ENCODE measurements at regions not wholly inside any gene's neighbourhood (a gene's known extent, or its start where the extent isn't known, plus 50 kb on each side); places are given as distances from the start of the nearest gene placed in this dataset.

DNA sequence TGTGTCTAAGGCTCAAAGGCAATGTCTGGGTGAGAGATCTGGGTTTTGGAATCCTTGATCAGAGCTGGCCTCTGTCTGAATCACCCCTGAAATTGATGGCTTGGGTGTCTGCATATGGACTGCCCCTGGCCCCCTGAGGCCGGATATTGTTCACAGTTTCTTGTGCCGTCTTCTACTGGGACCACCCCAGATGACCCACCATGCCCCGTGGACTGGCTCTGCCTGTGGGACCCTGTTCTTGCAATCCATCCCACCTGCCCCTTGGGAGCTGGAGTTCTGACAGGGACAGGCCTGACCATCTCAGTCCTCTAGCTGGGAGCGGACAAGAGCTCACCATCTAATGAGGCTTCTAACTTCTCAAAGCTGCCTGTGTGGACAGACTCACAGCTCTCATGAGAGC, 119.9 kb downstream of the FAM43A start:
- no peak for DNase-seq (ENCODE audit: low spot score)

DNA sequence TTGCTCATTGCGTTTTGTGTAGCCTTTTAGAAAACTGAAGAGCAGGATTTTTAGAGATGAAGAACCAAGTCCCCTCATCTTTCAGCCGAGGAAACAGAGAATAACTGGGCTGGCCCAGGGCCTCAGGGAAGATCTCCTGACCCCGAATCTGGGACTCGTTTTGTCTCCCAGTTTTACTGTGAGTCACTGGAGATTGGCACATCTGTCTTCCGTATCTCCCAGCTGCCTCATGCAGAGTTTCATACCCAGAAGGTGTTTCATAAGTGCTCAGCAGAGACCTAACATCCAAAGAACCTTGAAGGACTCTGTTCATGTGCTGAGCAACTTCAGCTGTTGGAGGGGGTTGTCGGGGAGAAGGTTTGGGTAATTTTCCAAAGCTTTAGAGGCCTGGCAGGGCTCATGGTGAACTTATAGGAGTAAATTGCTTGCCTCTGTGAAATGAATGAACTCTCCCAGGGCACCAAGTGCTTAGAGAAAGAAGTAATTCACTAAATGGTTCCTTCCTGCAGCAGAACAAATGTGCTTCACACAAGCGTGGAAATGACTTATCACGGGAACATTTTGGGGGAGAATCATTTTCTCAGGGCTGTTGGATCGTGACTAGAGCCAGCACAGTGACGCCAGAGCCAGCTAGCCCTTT, 121.4 kb downstream of the FAM43A start:
- no peak for DNase-seq (ENCODE audit: low spot score)

DNA sequence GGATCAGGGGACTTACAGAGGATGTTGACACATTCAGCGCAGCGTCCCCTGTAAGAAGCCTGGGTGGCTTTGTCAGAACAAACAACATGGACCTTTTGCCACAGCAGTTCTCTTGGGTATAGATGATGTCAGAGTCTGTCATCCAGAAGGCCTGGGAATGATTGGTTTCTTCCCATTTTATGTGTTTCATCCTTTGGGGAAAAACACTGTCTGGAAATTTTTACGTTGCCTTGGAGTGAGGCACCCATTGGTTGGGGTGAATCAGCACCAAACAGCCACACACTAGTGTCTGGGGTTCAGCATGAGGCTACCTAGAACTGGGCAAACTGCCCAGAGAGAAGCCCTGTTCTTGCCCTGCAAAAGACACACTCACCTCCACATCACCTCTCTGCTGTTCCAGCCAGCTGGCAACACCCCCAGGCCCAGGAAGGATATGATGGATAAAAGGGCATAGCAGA, 123.0 kb downstream of the FAM43A start:
- no peak for DNase-seq (ENCODE audit: low spot score)

DNA sequence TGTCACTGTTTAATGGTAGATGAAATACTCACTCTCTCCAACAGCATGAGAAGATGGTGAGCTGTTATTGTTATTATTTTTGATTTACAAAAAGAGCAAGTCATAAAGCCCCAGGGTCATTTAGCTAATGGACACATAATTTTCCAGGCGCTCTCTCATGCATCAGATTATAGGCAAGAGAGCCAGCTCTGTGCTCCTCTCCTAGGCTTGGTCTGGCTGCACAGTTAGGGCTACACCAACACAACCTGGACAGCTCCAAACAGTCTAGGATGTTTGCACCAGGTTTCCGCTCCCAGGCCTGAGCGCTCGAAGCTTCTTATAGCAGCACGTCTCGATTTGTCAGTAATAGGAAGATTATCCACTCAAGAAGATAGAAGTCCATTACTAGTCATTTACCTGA, 123.7 kb downstream of the FAM43A start:
- no peak for DNase-seq (ENCODE audit: low spot score)

DNA sequence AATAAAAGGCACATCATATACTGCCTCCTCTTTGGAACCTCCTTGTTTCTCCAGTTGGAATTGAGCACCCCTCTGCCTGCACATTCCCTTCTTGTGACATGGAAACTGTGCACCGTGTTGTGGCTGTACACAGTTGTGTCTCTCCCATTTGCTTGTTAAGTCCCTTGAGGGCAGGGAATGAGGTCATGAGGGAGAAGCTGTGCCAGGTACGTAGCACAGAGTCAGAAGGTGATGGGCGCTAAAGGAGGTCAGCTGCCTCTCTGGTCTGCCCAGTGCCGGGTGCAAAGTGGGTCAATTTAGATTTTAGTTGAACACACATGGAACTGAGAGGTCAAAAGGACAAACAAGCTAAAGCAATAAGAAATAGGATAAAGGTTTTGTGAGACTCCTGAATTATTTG, 124.4 kb downstream of the FAM43A start:
- no peak for DNase-seq (ENCODE audit: low spot score)

DNA sequence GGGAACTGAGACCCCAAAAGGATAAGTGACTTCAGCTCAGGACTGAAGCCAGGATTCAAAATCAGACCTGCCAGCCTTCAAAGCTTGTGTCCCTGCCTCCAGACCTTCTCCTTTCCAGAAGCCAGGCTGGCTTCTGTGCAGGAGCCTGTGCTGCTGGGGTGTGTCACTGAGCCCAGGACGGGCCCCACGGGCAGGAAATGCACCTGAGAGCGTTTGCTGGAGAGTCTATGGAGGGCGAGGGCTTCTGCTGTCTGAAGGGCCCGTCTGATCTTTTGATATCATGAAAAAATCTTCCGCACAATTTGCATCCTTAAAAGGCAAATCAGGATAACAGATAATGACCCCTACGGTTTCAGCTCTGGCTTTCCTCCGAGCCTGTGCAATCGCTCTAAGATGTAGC, 125.4 kb downstream of the FAM43A start:
- DNase-seq (ENCODE audit: low spot score) = no peak

DNA sequence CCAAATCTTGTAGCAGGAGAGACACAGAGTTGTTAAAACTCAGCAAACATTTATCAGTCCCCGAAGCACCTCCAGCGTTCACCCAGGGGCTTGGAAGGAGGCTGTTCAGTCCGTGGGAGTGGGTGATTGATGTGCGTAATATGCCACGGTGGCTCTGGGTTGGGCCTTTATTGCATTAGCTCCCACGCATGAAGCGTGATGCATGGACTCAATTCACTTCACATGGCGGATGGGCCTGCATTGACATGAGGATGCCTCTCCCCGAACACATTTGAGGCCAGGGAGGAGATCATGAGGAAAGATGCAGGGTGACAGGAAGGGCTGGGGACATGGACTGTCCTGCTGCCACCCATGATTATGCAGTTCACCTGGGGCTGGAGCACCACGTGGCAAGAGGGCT, 126.5 kb downstream of the FAM43A start:
- DNase-seq (ENCODE audit: low spot score) = no peak

DNA sequence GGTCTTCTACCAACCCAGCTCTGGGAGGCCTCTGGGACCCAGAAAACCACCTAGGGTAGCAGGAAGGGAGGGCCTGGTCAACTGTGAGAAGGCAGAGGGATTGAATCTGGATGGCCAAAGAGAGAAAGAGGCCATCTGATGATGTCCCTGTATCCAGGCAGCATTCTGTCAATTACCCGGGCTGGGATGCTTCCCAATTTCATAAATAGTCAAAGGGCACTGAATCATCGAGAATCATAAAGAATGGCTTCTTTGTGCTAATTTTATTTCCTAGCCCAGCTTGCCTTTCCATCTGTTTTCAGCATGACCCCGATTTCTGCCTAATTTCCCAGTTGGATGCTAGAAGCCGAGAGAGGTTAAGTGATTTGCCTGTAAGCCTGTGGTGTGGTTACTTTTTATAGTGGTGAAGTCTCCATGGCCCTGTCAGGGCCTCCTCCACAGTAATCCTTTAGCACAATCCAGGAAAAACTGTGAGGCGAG, 129.2 kb downstream of the FAM43A start:
- no peak for DNase-seq (ENCODE audit: low spot score)

DNA sequence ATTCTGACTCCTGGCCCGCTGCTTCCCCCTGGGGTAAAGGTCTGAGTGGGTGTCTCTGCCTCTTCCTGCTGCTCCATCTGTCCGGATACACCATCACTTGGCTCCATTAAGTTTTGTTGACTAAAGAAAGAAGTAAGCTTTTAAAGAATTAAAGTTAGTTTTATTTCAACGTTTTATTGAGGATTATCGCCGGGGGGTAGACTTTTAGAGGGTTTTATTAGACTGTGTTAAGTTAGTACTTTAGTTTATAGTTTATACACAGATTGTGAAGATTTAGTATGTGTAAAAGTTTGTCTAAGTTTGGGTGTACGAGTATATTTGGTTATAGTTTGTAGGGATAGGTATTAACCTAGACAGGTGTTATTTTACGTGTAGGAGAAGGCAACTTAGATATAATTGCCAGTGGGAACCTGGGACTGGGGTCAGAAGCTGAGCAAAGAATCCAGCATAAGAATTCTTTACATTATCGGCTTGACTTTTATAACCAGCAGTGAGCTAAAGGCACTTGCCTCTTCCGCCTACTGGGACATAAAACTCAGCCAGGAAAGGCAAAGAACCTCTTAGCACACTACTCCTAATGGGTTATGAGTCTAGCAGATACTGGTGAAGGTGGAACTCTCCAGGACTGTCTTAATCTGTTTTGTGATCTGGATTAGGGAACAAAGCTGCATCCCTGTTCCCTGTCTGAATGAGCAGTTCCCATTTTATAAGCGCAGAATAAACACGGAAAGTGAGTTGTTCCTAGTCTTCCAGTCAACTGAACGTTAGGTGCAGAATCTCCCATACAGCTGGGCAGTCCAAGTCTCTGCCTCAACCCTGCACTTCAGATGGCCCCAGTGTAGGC, 131.3 kb downstream of the FAM43A start:
- no peak for DNase-seq (ENCODE audit: low spot score)

DNA sequence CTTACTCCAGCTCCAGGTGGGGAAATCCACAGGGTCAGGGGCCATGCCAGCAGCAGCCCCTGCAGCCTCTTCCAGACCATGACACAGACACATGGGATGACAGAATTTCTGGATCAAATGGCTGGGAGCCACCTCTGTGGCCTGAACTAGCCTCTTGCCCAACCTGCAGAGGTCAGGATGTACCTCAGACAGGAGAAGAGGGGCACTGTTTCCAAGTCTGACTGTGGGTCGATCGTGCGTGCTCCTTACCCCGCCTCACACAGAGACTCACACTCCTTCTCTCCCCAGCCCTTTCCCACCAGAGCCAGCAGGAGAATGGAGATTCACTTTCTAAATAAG, 131.9 kb downstream of the FAM43A start:
- no peak for DNase-seq (ENCODE audit: low spot score)

DNA sequence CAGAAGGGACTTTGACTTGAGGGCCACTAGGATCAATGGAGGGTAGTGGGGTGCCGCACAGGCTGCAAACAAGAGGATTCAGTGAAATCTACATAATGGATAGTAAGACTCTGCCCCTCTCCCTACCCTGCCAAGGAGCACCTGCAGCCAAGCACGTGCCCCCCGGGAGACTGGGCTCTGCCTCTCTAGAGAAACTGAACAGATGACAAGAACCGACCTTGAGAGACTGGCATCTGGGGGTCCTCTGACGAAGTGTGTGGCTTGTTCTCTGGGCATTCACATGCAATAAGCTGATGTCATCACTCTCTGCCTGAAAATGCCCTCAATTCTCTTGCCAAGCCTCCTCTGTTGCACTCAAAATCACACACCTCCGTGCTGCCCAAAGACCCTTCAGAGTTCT, 132.3 kb downstream of the FAM43A start:
- DNase-seq (ENCODE audit: low spot score) = no peak

DNA sequence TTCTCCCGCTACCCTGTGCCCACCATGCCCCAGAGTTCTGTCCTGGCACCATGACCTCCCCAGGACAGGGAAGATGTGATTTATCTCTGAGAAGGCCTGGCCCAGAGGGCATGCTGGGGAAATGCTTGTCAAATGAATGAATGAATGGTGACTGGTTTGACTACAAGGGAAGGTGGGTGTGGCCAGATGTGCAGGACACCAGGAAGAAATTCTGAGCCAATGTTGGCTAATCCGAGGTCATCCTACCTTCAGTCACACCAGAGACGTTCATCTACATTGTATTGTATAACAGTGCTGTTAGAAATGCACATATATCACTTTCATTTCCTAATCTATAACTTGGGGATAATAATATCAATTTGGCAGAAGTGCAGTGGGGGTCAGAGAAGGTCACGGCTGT, 138.4 kb downstream of the FAM43A start:
- no peak for DNase-seq (ENCODE audit: low spot score)

DNA sequence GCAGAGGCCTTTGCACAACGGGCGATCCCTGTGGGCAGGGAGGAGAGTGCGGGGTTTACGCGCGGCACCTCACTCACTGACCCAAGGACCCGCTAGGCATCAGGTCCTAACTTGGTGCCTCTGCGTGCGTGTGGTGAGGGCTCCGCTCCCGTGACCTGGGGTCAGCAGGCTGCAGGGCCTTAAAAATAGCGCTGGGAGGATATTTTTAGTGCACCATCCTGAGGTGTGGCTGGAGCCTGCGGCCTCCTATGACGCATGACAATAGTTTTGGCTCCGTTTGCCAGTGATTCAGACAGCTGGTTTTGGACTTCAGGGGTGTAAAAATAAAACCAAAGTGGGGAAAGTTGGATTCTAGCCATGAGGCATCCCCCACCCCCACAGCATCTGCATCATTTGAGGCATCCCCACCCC, 139.0 kb downstream of the FAM43A start:
- DNase-seq (ENCODE audit: low spot score) = no peak

DNA sequence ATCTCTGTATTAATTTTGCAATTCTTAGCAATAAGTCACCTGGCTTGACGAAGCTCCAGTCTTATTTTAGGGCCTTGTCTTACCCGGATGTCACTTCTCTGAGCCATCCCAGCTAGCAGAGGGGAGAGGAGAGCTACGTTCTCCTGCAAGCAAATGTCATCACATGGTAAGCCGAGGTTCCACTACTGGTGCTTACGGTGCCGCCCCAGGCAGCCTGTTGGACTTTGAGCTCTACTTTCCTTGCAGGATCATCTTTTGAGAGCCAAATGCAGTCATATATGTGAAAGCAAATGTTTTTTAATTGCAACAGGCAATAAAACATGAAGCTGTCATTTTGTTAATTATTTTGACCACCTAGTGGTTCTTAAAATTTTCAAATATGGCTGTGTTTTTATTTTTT, 140.9 kb downstream of the FAM43A start:
- DNase-seq (ENCODE audit: low spot score) = no peak

DNA sequence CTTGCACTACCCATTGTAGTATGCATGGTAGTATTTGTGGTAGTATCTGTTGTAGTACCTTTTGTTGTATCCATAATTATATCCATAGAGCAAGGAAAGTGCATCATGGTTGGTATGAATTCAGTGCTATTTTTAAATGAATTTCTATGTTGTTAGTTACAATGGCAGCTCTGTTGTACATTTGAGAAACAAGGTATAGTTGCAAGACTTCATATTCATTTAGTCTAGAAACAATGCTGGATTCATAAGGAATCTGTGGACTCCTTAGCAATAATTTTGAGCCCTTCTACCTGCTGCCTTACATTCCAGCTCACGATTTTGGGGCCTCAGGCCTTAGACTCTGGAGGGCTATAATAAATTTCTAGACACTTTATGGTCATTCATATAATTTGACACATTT, 141.8 kb downstream of the FAM43A start:
- DNase-seq (ENCODE audit: low spot score) = no peak

DNA sequence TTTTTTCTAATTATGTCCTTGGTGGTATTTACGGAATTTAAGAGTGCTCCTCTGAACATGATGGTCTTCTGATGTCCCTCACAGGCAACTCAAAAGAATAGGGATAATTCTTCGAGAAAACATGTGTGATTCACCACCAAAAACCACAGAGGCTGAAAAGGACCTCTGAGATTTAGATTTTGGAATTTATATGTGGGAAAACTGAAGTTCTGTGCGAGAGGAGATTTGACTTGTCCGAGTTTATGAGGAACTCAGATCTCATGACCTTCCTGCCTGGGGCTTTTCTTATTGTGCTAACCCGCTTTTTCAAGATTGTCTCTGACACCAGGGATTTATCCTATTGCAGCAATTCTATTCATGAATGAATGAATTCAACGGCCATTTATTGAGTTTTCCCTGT, 142.4 kb downstream of the FAM43A start:
- DNase-seq (ENCODE audit: low spot score) = no peak

DNA sequence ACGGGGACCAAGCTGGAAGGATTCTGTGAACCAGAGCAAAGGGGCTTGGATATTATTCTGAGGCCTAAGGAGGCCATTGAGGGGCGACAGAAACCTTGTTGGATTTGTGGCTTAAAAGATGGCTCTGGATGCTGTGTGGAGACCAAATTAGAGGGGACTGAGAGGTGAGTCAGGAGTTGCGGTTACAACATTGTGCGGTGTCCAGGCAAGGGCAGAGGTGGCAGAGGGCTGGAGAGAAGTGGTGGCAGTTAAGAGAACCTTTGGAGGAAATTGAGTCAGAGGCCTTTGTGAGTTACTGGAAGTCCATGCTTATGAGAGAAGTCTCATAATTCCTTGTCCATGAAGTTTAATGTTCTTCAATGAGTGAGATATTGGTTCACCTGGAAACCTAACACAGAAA, 143.2 kb downstream of the FAM43A start:
- DNase-seq (ENCODE audit: low spot score) = no peak

DNA sequence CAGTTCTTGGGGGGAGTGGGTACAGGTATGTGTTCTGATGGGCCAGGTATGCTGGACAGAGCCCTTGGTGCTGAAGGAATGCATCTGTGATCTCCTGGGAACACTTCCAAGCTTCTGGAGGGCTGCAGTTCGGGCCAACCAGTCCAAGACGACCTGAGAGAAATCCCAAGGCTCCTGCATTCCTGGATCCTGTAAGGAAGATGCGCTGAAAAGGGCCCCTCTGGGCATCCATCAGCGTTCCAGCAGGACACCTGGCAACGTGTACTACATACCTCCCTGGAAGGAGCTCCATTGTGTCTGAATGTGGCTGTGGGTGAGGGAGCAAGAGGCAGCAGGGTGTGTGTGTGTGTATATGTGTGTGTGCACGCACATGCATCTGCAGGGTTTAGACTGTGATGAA, 144.7 kb downstream of the FAM43A start:
- no peak for DNase-seq (ENCODE audit: low spot score)

DNA sequence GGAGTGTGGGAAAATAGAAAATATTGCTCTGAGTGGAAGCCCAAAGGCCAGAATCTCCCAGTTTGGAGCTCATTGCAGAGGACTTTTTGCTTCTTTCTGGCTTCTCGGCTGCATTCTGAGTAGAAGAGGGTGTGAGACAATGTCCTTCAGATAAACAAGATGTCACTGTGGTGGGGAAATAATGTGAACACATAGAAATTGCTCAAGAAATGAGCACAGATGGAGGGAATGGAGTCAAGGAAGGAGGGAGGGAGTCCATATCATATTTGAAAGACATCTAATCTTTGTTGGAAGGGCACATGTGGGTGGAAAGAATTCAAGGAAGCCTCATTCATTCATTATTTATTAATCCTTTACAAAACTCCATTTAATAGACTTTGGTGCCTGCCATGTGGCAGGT, 145.3 kb downstream of the FAM43A start:
- no peak for DNase-seq (ENCODE audit: low spot score)

DNA sequence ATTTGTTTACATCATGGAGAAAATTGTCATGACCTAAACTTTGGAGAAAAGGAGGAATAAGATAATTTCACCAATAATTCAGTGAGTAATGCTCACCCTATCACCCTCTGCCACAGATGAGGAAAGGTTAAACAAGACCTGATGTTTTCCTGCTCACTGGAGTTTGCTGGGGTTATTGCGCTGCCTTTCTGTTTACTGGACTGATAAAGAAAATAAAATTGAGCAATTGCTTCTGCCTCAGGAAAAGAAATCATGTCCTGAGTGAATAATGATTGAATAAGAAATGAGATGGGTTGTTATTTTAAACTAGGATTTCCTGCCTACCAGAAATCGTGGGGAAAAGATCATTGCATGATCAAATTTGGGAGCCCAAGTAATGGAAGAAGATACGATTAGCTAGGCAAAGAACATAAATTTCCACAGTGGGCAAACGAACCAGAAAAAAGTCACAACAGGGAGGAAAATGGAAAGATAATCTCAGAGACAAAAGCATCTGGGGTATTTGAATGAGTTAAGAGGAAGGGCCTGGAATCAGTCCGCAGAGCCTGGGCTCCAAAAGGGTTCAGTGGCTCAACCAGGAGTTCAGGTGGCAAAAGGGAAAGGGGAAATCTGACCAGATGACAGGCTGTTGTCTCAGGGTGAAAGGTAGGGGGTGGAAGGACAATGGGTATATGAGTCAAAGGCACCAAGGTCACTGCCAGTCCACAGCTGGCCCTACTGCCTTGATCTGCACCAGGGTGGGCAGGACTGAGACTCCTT, 146.8 kb downstream of the FAM43A start:
- no peak for DNase-seq (ENCODE audit: low spot score)

DNA sequence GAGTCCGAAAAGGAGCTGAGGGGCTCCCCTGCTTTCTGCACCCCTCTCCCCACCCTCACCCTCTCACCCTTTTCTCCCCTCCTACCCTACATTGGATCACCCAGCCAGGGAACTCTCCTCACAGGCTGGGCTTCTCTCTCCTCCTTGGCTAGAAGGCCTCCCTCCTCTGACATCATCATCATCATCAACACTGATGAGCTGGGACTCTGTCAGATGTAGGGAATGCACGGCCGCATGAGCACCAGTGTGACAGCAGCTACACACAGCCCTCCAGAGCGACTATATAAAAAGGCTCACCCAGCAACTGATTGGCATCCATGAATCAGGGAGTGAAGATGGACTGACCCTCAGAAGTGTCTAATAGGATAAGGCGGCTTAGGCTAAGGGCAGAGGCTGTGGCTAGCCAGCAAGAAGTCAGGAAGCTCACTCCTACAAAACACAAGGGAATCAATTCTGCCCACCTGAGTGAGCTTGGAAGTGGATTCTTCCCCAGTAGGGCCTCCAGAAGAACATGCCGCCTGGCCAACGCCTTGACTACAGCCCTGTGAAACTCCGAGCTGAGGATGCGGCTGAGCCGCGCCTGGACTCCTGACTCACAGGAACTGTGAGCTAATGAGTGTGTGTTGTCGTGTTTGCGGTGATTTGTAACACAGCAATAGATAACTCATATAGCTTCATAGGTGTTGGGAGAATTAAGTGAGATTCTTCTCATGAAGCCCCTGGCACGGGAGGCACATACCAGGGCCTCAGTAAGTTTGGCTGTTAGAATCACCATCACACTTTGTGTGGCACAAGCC, 147.6 kb downstream of the FAM43A start:
- DNase-seq (ENCODE audit: low spot score) = no peak

DNA sequence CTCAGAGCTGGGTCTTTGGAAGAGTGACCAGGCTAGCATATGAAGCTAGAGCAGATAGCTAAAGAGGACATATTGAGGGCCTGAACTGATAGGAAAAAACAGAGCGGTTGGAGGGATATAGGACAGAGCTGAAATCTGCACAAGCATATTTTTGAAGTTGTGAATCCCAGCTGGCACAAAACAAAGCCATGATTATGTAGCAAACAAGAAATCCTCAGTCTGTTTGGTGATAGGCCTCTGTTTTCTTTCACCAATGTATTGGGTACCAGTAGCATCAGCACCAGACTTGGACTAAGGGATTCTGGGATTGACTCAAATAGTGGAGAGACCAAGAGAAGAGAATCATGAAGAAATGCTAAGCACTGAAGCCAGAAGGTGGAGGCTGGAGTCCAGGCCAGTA, 151.0 kb downstream of the FAM43A start:
- no peak for DNase-seq (ENCODE audit: low spot score)

Measured in NAMALWA (cell line).